T-helper 2 cell treated with Interferon-gamma antibody and Interleukin-4, amounts not matched to agents 5 μg/mL and 100 μg/mL, for 36 hours (primary cell): ENCODE measurements at regions not wholly inside any gene's neighbourhood (a gene's known extent, or its start where the extent isn't known, plus 50 kb on each side); places are given as distances from the start of the nearest gene placed in this dataset.

Source experiments
- DNase-seq: peaks from one replicate; pipeline ENCODE4 v3.0.0; 2021; ENCODE audit warnings: low spot score
- H3K27ac Mint-ChIP-seq: one replicate; pipeline ENCODE4 v1.8.0; 2021; ENCODE audit warnings: mild to moderate bottlenecking, mixed read lengths
- H3K27me3 Mint-ChIP-seq: one replicate; pipeline ENCODE4 v1.8.0; 2021; ENCODE audit warnings: low read depth, mixed read lengths
- H3K36me3 Mint-ChIP-seq: one replicate; pipeline ENCODE4 v1.8.0; 2021; ENCODE audit warnings: low read depth, mixed read lengths
- H3K4me1 Mint-ChIP-seq: one replicate; pipeline ENCODE4 v1.8.0; 2021; ENCODE audit warnings: low read depth, mixed read lengths
- H3K4me3 Mint-ChIP-seq: one replicate; pipeline ENCODE4 v1.8.0; 2022; ENCODE audit warnings: mild to moderate bottlenecking, moderate library complexity, mixed read lengths
- H3K9me3 Mint-ChIP-seq: one replicate; pipeline ENCODE4 v1.8.0; 2021; ENCODE audit warnings: mixed read lengths

GRCh38 chr12:114799574-114800487 lies 115.9 kb upstream of the TBX3 start:
- Mint-ChIP-seq H3K9me3 (peaks cover 8% of the 10 kb centered on the region), H3K4me3 (no peak overlapping the region), H3K4me1 (no peaks in the 10 kb centered on the region), H3K27me3 (no peaks in the 10 kb centered on the region), H3K27ac (no peak overlapping the region), H3K36me3 (no peaks in the 10 kb centered on the region)
- DNase-seq, result no peak

- peaks cover 11% of the 10 kb centered on the region for H3K9me3 Mint-ChIP-seq
- no peak overlapping the region for H3K27ac Mint-ChIP-seq
- H3K36me3 Mint-ChIP-seq, result no peaks in the 10 kb centered on the region
- no peak overlapping the region for H3K4me3 Mint-ChIP-seq
- DNase-seq, result no peak
- H3K4me1 Mint-ChIP-seq, result no peaks in the 10 kb centered on the region
- H3K27me3 Mint-ChIP-seq, result no peaks in the 10 kb centered on the region
These were observed 110.1 kb upstream of the TBX3 start for GRCh38 chr12:114794049-114794558.

- no peaks in the 10 kb centered on the region for H3K27me3 Mint-ChIP-seq
- no peaks in the 10 kb centered on the region for H3K4me1 Mint-ChIP-seq
- H3K4me3 Mint-ChIP-seq, result no peak overlapping the region
- no peaks in the 10 kb centered on the region for H3K36me3 Mint-ChIP-seq
- H3K9me3 Mint-ChIP-seq, result peaks cover 3% of the 10 kb centered on the region
- H3K27ac Mint-ChIP-seq, result no peak overlapping the region
- DNase-seq, result no peak
These were observed 106.3 kb upstream of the TBX3 start for GRCh38 chr12:114790276-114790675.

GRCh38 chr12:114789821-114790220 lies 105.8 kb upstream of the TBX3 start:
- no peak for DNase-seq
- Mint-ChIP-seq H3K27ac (no peak overlapping the region), H3K27me3 (no peaks in the 10 kb centered on the region), H3K4me1 (no peaks in the 10 kb centered on the region), H3K9me3 (peaks cover 5% of the 10 kb centered on the region), H3K36me3 (no peaks in the 10 kb centered on the region), H3K4me3 (no peak overlapping the region)

- no peak for DNase-seq
- H3K27ac Mint-ChIP-seq, result no peak overlapping the region
- no peaks in the 10 kb centered on the region for H3K27me3 Mint-ChIP-seq
- no peaks in the 10 kb centered on the region for H3K4me1 Mint-ChIP-seq
- H3K4me3 Mint-ChIP-seq, result no peak overlapping the region
- H3K9me3 Mint-ChIP-seq, result peaks cover 7% of the 10 kb centered on the region
- H3K36me3 Mint-ChIP-seq, result no peaks in the 10 kb centered on the region
These were observed 105.3 kb upstream of the TBX3 start for GRCh38 chr12:114789276-114789675.

GRCh38 chr12:114784526-114784925 lies 100.6 kb upstream of the TBX3 start:
- H3K4me1 Mint-ChIP-seq, result no peaks in the 10 kb centered on the region
- DNase-seq, result no peak
- H3K36me3 Mint-ChIP-seq, result no peaks in the 10 kb centered on the region
- no peak overlapping the region for H3K27ac Mint-ChIP-seq
- H3K4me3 Mint-ChIP-seq, result no peak overlapping the region
- no peaks in the 10 kb centered on the region for H3K27me3 Mint-ChIP-seq
- peaks cover 4% of the 10 kb centered on the region for H3K9me3 Mint-ChIP-seq

GRCh38 chr12:114783089-114783618 lies 99.2 kb upstream of the TBX3 start:
- Mint-ChIP-seq H3K27ac (no peak overlapping the region), H3K36me3 (no peaks in the 10 kb centered on the region), H3K9me3 (peaks cover 4% of the 10 kb centered on the region), H3K27me3 (no peaks in the 10 kb centered on the region), H3K4me3 (no peak overlapping the region), H3K4me1 (no peaks in the 10 kb centered on the region)
- DNase-seq, result no peak

GRCh38 chr12:114780746-114781399 lies 96.9 kb upstream of the TBX3 start:
- H3K27ac Mint-ChIP-seq, result no peak overlapping the region
- H3K4me1 Mint-ChIP-seq, result no peaks in the 10 kb centered on the region
- peaks cover 7% of the 10 kb centered on the region for H3K9me3 Mint-ChIP-seq
- no peaks in the 10 kb centered on the region for H3K27me3 Mint-ChIP-seq
- no peaks in the 10 kb centered on the region for H3K36me3 Mint-ChIP-seq
- no peak overlapping the region for H3K4me3 Mint-ChIP-seq
- DNase-seq, result no peak

- no peak for DNase-seq
- H3K4me1 Mint-ChIP-seq, result no peaks in the 10 kb centered on the region
- H3K27ac Mint-ChIP-seq, result no peak overlapping the region
- H3K4me3 Mint-ChIP-seq, result no peak overlapping the region
- no peaks in the 10 kb centered on the region for H3K27me3 Mint-ChIP-seq
- peaks cover 8% of the 10 kb centered on the region for H3K9me3 Mint-ChIP-seq
- no peaks in the 10 kb centered on the region for H3K36me3 Mint-ChIP-seq
These were observed 95.7 kb upstream of the TBX3 start for GRCh38 chr12:114779647-114780046.

GRCh38 chr12:114779186-114779585 lies 95.2 kb upstream of the TBX3 start:
- Mint-ChIP-seq H3K4me3 (no peak overlapping the region), H3K27ac (no peak overlapping the region), H3K9me3 (peaks cover 8% of the 10 kb centered on the region), H3K27me3 (no peaks in the 10 kb centered on the region), H3K36me3 (no peaks in the 10 kb centered on the region), H3K4me1 (no peaks in the 10 kb centered on the region)
- no peak for DNase-seq

GRCh38 chr12:114776731-114777442 lies 92.9 kb upstream of the TBX3 start:
- Mint-ChIP-seq H3K4me1 (no peaks in the 10 kb centered on the region), H3K4me3 (no peak overlapping the region), H3K36me3 (no peaks in the 10 kb centered on the region), H3K27ac (no peak overlapping the region), H3K9me3 (peaks cover 8% of the 10 kb centered on the region), H3K27me3 (no peaks in the 10 kb centered on the region)
- DNase-seq, result no peak

- Mint-ChIP-seq H3K4me1 (no peaks in the 10 kb centered on the region), H3K36me3 (no peaks in the 10 kb centered on the region), H3K4me3 (no peak overlapping the region), H3K27ac (no peak overlapping the region), H3K27me3 (no peaks in the 10 kb centered on the region), H3K9me3 (peaks cover 8% of the 10 kb centered on the region)
- no peak for DNase-seq
These were observed 90.7 kb upstream of the TBX3 start for GRCh38 chr12:114774699-114775098.

GRCh38 chr12:114774197-114774596 lies 90.2 kb upstream of the TBX3 start:
- Mint-ChIP-seq H3K36me3 (no peaks in the 10 kb centered on the region), H3K9me3 (peaks cover 8% of the 10 kb centered on the region), H3K4me3 (no peak overlapping the region), H3K27ac (no peak overlapping the region), H3K27me3 (no peaks in the 10 kb centered on the region), H3K4me1 (no peaks in the 10 kb centered on the region)
- no peak for DNase-seq

- H3K4me1 Mint-ChIP-seq, result no peaks in the 10 kb centered on the region
- H3K27ac Mint-ChIP-seq, result no peak overlapping the region
- H3K27me3 Mint-ChIP-seq, result no peaks in the 10 kb centered on the region
- peaks cover 4% of the 10 kb centered on the region for H3K9me3 Mint-ChIP-seq
- H3K36me3 Mint-ChIP-seq, result no peaks in the 10 kb centered on the region
- no peak overlapping the region for H3K4me3 Mint-ChIP-seq
- DNase-seq, result no peak
These were observed 86.3 kb upstream of the TBX3 start for GRCh38 chr12:114770323-114770722.
